Sigmoid colon (tissue), 4 donors: ENCODE measurements at regions not wholly inside any gene's neighbourhood (a gene's known extent, or its start where the extent isn't known, plus 50 kb on each side); places are given as distances from the start of the nearest gene placed in this dataset.

Experiments
- CTCF ChIP-seq, 4 experiments: fragments of 450-650 bp in 3 of 4; fragments of 200-600 bp in 1 of 4; IDR thresholded peaks; one replicate each; pipeline ENCODE4 v1.5.1; 2016 to 2019; ENCODE audit warnings: antibody characterized with exemption in 4 of 4, mild to moderate bottlenecking in 3 of 4, moderate library complexity in 2 of 4
- EP300 ChIP-seq, 4 donors: sonication (generic); formaldehyde crosslinking; IDR thresholded peaks; one replicate each; pipeline ENCODE4 v1.6.1; 2017; ENCODE audit warnings: antibody characterized with exemption in 4 of 4
- POLR2A ChIP-seq, 2 donors: fragments of 450-650 bp; IDR thresholded peaks; one replicate each; pipeline ENCODE4 v1.6.1; 2016; ENCODE audit warnings: antibody characterized with exemption in 2 of 2, mild to moderate bottlenecking in 2 of 2, moderate library complexity in 2 of 2
- POLR2AphosphoS5 ChIP-seq, 4 donors: sonication (generic); formaldehyde crosslinking; IDR thresholded peaks; one replicate each; pipeline ENCODE4 v1.6.1; 2017; ENCODE audit warnings: antibody characterized with exemption in 4 of 4

DNA sequence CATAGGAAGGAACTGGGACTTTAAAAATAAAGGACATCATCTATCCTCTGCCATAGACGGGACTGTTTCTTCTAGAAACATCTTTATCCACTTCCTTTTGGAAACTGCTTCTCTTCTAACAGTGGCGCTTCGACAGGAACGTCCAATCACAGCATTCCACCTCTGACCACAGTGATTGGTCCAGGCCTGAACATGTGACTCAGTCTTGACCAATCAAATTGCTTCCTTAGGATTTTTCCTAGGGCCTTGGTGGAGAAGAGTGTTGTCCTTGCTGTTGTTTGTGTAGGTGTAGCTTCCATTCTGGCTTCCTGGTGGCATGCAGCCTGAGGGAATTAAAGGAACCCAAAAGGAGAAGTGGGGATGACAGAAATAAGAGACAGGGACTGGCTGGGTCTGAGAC lies 182.4 kb upstream of the TBX3 start:
- no peak for TF ChIP-seq CTCF (IDR thresholded peaks at IDR 0.05)
- TF ChIP-seq EP300 (IDR thresholded peaks at IDR 0.05), result no peak
- no peak for TF ChIP-seq POLR2AphosphoS5 (IDR thresholded peaks at IDR 0.05)
- TF ChIP-seq POLR2A (IDR thresholded peaks at IDR 0.05), result no peak
